PC-3 (cell line): ENCODE measurements at regions not wholly inside any gene's neighbourhood (a gene's known extent, or its start where the extent isn't known, plus 50 kb on each side); places are given as distances from the start of the nearest gene placed in this dataset.

Experiments used
- ATAC-seq: fragments of 200-7000 bp; cut with Tn5 transposase; 2 replicates; pipeline ENCODE4 v1.9.1; 2020; ENCODE audit warnings: mild to moderate bottlenecking, moderate library complexity
- BruUV-seq: library from RNA; stranded (reverse); fragments of 400-500 nt; replicated peaks from 2 replicates; lab custom pipeline; 2021; lab: Mats Ljungman, UMichigan
- CTCF ChIA-PET: fragments of 300-600 bp; sonication (Branson Sonifier 250); formaldehyde crosslinking; loops from one replicate; lab custom pipeline; 2022; ENCODE audit warnings: antibody characterized with exemption; lab: Charles Lee
- POLR2A ChIA-PET: fragments of 300-600 bp; sonication (Branson Sonifier 250); formaldehyde crosslinking; loops from one replicate; lab custom pipeline; 2022; ENCODE audit warnings: antibody characterized with exemption; ENCODE audit not compliant: unreplicated experiment; lab: Charles Lee
- DNase-seq: peaks from one replicate; pipeline ENCODE4 v3.0.0-alpha.2; 2015
- H2AFZ ChIP-seq: fragments of 300-600 bp; sonication (generic); 2 replicates; pipeline ENCODE4 v1.6.0; 2016; ENCODE audit warnings: antibody characterized with exemption, low read length
- H3F3A ChIP-seq: fragments of 300-600 bp; sonication (generic); one replicate; pipeline ENCODE4 v1.6.0; 2017; ENCODE audit warnings: antibody characterized with exemption, low read length, control low read depth, mild to moderate bottlenecking; ENCODE audit not compliant: unreplicated experiment
- H3K27ac ChIP-seq: fragments of 300-600 bp; sonication (generic); 2 replicates; pipeline ENCODE4 v1.5.1; 2016; ENCODE audit warnings: mild to moderate bottlenecking, low read length
- H3K27me3 ChIP-seq: fragments of 300-600 bp; sonication (generic); 2 replicates; pipeline ENCODE4 v1.6.1; 2016; ENCODE audit warnings: low read length, mixed read lengths
- H3K36me3 ChIP-seq: fragments of 300-600 bp; sonication (generic); 2 replicates; pipeline ENCODE4 v1.6.1; 2016; ENCODE audit warnings: low read depth, mixed run types, low read length, mixed read lengths
- H3K4me1 ChIP-seq: fragments of 300-600 bp; sonication (generic); 2 replicates; pipeline ENCODE4 v1.5.1; 2016; ENCODE audit warnings: low read length; ENCODE audit not compliant: insufficient read depth
- H3K4me2 ChIP-seq: fragments of 300-600 bp; sonication (generic); 2 replicates; pipeline ENCODE4 v1.6.0; 2016; ENCODE audit warnings: low read length
- H3K4me3 ChIP-seq: fragments of 300-600 bp; sonication (generic); 2 replicates; pipeline ENCODE4 v1.5.1; 2016; ENCODE audit warnings: mild to moderate bottlenecking, low read length, mixed read lengths
- H3K79me2 ChIP-seq: fragments of 300-600 bp; sonication (generic); 2 replicates; pipeline ENCODE4 v1.6.1; 2017; ENCODE audit warnings: low read length, mixed read lengths
- H3K9ac ChIP-seq: fragments of 300-600 bp; sonication (generic); 2 replicates; pipeline ENCODE4 v1.6.0; 2016; ENCODE audit warnings: mild to moderate bottlenecking, low read length
- H3K9me2 ChIP-seq: fragments of 300-600 bp; sonication (generic); replicated peaks from 2 replicates; pipeline ENCODE4 v1.6.1; 2016; ENCODE audit warnings: mixed run types, low read length, mixed read lengths
- H3K9me3 ChIP-seq: fragments of 300-600 bp; sonication (generic); 2 replicates; pipeline ENCODE4 v1.6.1; 2016; ENCODE audit warnings: low read length, mixed read lengths
- H4K20me1 ChIP-seq: fragments of 300-600 bp; sonication (generic); 2 replicates; pipeline ENCODE4 v1.6.1; 2016; ENCODE audit warnings: low read length, mixed read lengths
- CTCF ChIP-seq: fragments of 300-600 bp; sonication (generic); conservative IDR thresholded peaks from 2 replicates; pipeline ENCODE4 v1.5.1; 2017; ENCODE audit warnings: antibody characterized with exemption, low read depth, mild to moderate bottlenecking, low read length
- EZH2 ChIP-seq: fragments of 300-600 bp; sonication (generic); IDR thresholded peaks from one replicate; pipeline ENCODE4 v1.6.1; 2017; ENCODE audit warnings: antibody characterized with exemption, mild to moderate bottlenecking, low read length; ENCODE audit not compliant: unreplicated experiment
- EZH2phosphoT487 ChIP-seq: fragments of 300-600 bp; sonication (generic); IDR thresholded peaks from 2 replicates; pipeline ENCODE4 v1.6.1; 2018; ENCODE audit warnings: mild to moderate bottlenecking, antibody characterized with exemption, low read length, borderline replicate concordance
- intact Hi-C: fragments of 100-400 bp; cut with micrococcal nuclease; formaldehyde crosslinking; loops from 2 replicates; pipeline ENCODE4 v1.9.0; 2023

DNA sequence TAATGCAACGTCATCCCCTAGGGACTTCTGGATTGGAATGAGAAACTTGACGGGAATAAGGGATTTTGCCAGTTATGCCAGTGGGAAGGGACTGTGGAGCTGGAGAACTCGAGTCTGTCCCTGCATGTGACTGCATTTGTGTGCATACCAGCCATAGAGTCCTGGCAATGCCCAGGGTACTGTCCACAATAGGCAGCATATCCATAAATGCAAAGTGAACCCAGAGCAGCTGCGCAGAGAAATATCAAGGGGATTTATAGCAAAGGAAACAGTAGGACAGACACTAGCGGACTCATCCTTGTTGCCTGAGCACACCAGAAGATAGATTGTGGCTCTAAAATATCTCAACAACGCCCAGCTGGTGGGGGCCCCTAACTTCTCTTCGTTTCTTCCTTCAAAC, 247.1 kb upstream of the SRRM4 start:
- H3K36me3 ChIP-seq, result no peaks in the 10 kb centered on the region
- H3K27me3 ChIP-seq, result 0 out of 2 replicates have a peak, but pooled peaks cover 2% of the 10 kb centered on the region
- H3K4me3 ChIP-seq, result no peak overlapping the region
- H3K9me3 ChIP-seq, result no peaks in the 10 kb centered on the region
- H3K79me2 ChIP-seq, result no peaks in the 10 kb centered on the region
- no peaks in the 10 kb centered on the region for H3K9me2 ChIP-seq
- H4K20me1 ChIP-seq, result no peaks in the 10 kb centered on the region
- ChIA-PET POLR2A (no interaction called here), CTCF (no interaction called here)
- no peak overlapping the region for H3K4me2 ChIP-seq
- ATAC-seq (no peak), DNase-seq (no peak)
- no peaks in the 10 kb centered on the region for H3K4me1 ChIP-seq
- H3K27ac ChIP-seq, result no peak overlapping the region
- no peak overlapping the region for H3K9ac ChIP-seq
- H2AFZ ChIP-seq, result no peak overlapping the region
- BruUV-seq, result no TSS peak
- no peak for TF ChIP-seq CTCF
- TF ChIP-seq EZH2phosphoT487, result no peak
- no peak for TF ChIP-seq EZH2
- intact Hi-C loops, result no loop called here
- H3F3A ChIP-seq, result no peaks in the 10 kb centered on the region

DNA sequence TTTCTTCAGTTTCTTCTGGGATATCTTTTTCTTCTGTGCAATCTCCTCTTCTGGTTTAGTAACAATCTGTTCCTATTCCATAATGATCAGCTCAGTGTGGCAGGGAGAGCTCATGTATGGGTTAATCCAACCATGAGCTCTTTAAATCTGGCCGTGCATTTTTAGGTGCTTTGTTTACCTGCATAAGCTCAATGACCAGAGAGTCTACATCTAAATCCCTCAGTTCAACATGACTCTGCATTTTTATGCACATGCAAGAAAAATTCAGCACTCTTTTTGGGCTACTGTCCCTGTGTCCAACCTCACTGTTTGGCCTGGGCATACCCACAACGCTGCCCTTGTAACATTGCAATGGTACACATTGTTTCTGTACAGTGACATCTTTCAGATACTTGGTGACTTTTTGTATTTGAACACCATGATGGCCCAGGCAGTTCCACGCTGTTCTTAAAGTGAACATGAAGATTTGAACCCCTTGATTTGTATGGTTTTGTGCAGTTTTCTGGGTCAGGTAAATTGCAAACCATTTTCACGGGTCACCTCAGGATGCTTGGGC, 243.3 kb upstream of the SRRM4 start:
- TF ChIP-seq CTCF (no peak), EZH2phosphoT487 (no peak), EZH2 (no peak)
- no peak for DNase-seq
- H3K79me2 ChIP-seq, result no peaks in the 10 kb centered on the region
- H3K27me3 ChIP-seq, result 0 out of 2 replicates have a peak, but pooled peaks cover 2% of the 10 kb centered on the region
- POLR2A ChIA-PET, result no interaction called here
- H3K9ac ChIP-seq, result no peak overlapping the region
- H3K4me3 ChIP-seq, result no peak overlapping the region
- intact Hi-C loops, result no loop called here
- H3K36me3 ChIP-seq, result no peaks in the 10 kb centered on the region
- H2AFZ ChIP-seq, result no peak overlapping the region
- no peaks in the 10 kb centered on the region for H4K20me1 ChIP-seq
- no peak overlapping the region for H3K27ac ChIP-seq
- H3K4me1 ChIP-seq, result no peaks in the 10 kb centered on the region
- H3F3A ChIP-seq, result no peaks in the 10 kb centered on the region
- CTCF ChIA-PET, result no interaction called here
- no peak for ATAC-seq
- BruUV-seq, result no TSS peak
- no peak overlapping the region for H3K4me2 ChIP-seq
- no peaks in the 10 kb centered on the region for H3K9me3 ChIP-seq
- H3K9me2 ChIP-seq, result no peaks in the 10 kb centered on the region

GRCh38 chr12:118741194-118741593, 240.1 kb upstream of the SRRM4 start:
- POLR2A ChIA-PET, result no interaction called here

More at GRCh38 chr12:118741194-118741593, 240.1 kb upstream of the SRRM4 start:
- no peak overlapping the region for H3K4me2 ChIP-seq
- ATAC-seq (no peak), DNase-seq (no peak)
- no peaks in the 10 kb centered on the region for H3K27me3 ChIP-seq
- H3F3A ChIP-seq, result no peaks in the 10 kb centered on the region
- no peaks in the 10 kb centered on the region for H3K9me3 ChIP-seq
- H2AFZ ChIP-seq, result no peak overlapping the region
- H4K20me1 ChIP-seq, result no peaks in the 10 kb centered on the region
- intact Hi-C loops, result no loop called here
- H3K36me3 ChIP-seq, result no peaks in the 10 kb centered on the region
- no peaks in the 10 kb centered on the region for H3K4me1 ChIP-seq
- no peak overlapping the region for H3K27ac ChIP-seq
- no peaks in the 10 kb centered on the region for H3K9me2 ChIP-seq
- TF ChIP-seq EZH2phosphoT487 (no peak), CTCF (no peak), EZH2 (no peak)
- no peaks in the 10 kb centered on the region for H3K79me2 ChIP-seq
- H3K9ac ChIP-seq, result no peak overlapping the region
- BruUV-seq, result no TSS peak
- CTCF ChIA-PET, result no interaction called here
- no peak overlapping the region for H3K4me3 ChIP-seq
